ENCODE measurements at regions not wholly inside any gene's neighbourhood (a gene's known extent, or its start where the extent isn't known, plus 50 kb on each side); places are given as distances from the start of the nearest gene placed in this dataset.
"Not testable (repeated sequence)": the region's sequence is repeated elsewhere in the genome, so short reads cannot be mapped to it uniquely, and the experiment has no call there.

DNA sequence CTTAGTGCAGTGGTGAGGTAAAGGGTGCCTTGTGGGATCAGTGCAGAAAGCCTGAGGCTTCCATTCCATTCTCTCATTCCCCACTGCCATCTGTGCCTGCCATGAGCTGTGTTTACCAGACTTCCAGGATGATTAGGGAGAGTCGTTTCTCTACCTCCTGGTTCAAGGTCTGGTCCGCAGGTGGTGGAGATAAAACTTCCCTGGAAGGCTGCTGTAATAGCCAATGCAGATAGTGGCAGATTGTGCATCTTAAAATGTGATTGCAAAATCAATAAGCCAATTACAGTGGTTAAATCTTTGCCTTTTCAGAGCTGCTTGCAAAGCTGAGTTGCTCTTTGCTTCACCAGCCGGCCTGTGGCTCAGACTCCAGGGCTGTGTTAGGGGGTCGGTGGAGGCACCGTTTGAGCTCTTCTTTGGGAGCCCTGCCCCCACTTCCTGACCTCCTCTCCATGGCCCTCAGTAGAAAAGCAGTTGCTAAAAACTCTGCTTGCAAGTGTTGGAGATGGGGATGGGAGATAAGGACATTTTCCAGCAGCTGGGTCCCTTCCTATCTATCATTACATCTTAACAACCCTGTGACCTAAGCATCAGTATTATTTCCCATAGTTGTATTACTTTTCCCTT is 95.2 kb upstream of the HS6ST1 start:
- ChIA-PET CTCF (no interaction called here), POLR2A (interaction anchor here (1.3 kb wide), 1 partner anchor 9 kb away, joined by 5 read pairs; no protein-coding TSS in a partner anchor)
- TF ChIP-seq, protein P1, sequence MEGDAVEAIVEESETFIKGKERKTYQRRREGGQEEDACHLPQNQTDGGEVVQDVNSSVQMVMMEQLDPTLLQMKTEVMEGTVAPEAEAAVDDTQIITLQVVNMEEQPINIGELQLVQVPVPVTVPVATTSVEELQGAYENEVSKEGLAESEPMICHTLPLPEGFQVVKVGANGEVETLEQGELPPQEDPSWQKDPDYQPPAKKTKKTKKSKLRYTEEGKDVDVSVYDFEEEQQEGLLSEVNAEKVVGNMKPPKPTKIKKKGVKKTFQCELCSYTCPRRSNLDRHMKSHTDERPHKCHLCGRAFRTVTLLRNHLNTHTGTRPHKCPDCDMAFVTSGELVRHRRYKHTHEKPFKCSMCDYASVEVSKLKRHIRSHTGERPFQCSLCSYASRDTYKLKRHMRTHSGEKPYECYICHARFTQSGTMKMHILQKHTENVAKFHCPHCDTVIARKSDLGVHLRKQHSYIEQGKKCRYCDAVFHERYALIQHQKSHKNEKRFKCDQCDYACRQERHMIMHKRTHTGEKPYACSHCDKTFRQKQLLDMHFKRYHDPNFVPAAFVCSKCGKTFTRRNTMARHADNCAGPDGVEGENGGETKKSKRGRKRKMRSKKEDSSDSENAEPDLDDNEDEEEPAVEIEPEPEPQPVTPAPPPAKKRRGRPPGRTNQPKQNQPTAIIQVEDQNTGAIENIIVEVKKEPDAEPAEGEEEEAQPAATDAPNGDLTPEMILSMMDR (IDR thresholded peaks at IDR 0.05; ENCODE audit: insufficient read depth, low read length, missing control alignments) = no peak
- H3K4me3 ChIP-seq (ENCODE audit: low read depth, low read length) = no peak overlapping the region
- DNase-seq (ENCODE audit: low read depth, low spot score) = no peak

GRCh38 chr2:128414351-128414750 is 95.7 kb upstream of the HS6ST1 start:
- no peak for DNase-seq (ENCODE audit: low read depth, low spot score)
- TF ChIP-seq, protein P1 (IDR thresholded peaks at IDR 0.05; ENCODE audit: insufficient read depth, low read length, missing control alignments) = no peak
- POLR2A ChIA-PET = interaction anchor here (1.3 kb wide), 1 partner anchor 9 kb away, joined by 5 read pairs; no protein-coding TSS in a partner anchor
- CTCF ChIA-PET = interaction anchor here (1.2 to 1.4 kb wide), 2 partner anchors 10 to 33 kb away, joined by 3 to 4 read pairs; no protein-coding TSS in a partner anchor
- no peak overlapping the region for H3K4me3 ChIP-seq (ENCODE audit: low read depth, low read length)

GRCh38 chr2:128414946-128415778 is 96.5 kb upstream of the HS6ST1 start:
- no peak overlapping the region for H3K4me3 ChIP-seq (ENCODE audit: low read depth, low read length)
- no peak for DNase-seq (ENCODE audit: low read depth, low spot score)
- CTCF ChIA-PET = interaction anchor here (1.2 to 1.4 kb wide), 2 partner anchors 9 to 33 kb away, joined by 3 to 4 read pairs; no protein-coding TSS in a partner anchor
- POLR2A ChIA-PET = no interaction called here
- TF ChIP-seq, protein P1 (IDR thresholded peaks at IDR 0.05; ENCODE audit: insufficient read depth, low read length, missing control alignments) = no peak

- no peak for DNase-seq (ENCODE audit: low read depth, low spot score)
- POLR2A ChIA-PET = no interaction called here
- TF ChIP-seq, protein P1 (IDR thresholded peaks at IDR 0.05; ENCODE audit: insufficient read depth, low read length, missing control alignments) = no peak
- CTCF ChIA-PET = interaction anchor here (1.4 kb wide), 1 partner anchor 8 kb away, joined by 4 read pairs; no protein-coding TSS in a partner anchor
- H3K4me3 ChIP-seq (ENCODE audit: low read depth, low read length) = no peak overlapping the region
Measured at GRCh38 chr2:128415779-128416061, 97.1 kb upstream of the HS6ST1 start.

DNA sequence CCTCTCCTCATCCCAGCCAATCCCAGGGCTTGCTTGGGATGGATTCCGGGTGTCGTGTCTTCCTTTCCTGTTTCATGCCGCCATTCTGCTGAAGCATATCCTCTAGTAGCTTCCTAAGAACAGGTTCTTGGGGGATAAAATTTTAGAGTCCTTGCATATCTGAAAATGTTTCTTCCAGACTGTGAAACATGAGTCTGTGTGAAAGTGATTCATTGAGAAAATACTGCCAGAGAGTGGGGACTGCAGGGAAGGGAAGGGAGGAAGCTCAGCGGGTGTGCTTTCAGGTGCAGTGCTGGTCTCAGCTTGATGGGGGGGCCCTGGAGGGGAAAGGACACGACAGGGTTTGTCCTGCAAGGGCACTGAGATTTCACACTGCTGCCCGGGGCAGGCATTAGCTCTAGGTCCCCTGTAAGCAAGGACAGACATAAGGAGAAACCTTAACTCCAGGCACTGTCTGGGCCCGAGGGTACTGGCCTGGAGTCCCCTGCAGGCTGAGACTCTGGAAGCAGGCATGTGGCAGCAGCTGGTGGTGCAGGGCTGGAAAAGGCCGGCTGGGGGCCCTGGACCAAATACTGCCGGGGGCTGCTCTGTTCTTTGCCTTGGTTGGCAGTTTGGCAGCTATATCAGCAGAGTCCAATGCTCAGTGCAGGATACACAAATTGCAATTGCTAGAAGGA is 97.6 kb upstream of the HS6ST1 start:
- ChIA-PET CTCF (interaction anchor here (0.9 to 1.1 kb wide), 3 partner anchors 9 to 24 kb away, joined by 3 to 5 read pairs (median 3); no protein-coding TSS in a partner anchor), POLR2A (no interaction called here)
- TF ChIP-seq, protein P1 (IDR thresholded peaks at IDR 0.05; ENCODE audit: insufficient read depth, low read length, missing control alignments) = no peak
- DNase-seq (ENCODE audit: low read depth, low spot score) = no peak
- no peak overlapping the region for H3K4me3 ChIP-seq (ENCODE audit: low read depth, low read length)

DNA sequence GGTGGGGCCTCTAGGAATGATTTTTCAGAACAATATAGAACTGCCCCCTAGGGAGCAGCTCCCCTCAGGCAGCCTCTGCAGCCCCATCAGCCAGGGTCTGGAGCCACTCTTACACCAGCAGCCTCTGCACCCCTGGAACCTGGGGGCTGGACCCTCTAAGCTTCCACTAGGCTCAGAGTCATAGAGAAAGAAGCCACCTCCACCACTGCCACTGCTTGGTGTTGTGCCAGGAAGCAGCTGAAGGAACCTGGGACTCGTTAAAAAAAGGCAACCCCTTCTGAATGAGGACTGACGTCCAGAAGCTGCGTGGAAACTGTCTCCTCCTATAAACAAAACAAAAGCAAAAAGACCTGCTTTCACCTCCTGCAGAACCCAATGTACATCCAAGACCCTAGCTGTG is 98.1 kb upstream of the HS6ST1 start:
- CTCF ChIA-PET = interaction anchor here (0.9 to 1.1 kb wide), 3 partner anchors 9 to 25 kb away, joined by 3 to 5 read pairs (median 3); no protein-coding TSS in a partner anchor
- H3K4me3 ChIP-seq (ENCODE audit: low read depth, low read length) = no peak overlapping the region
- POLR2A ChIA-PET = no interaction called here
- TF ChIP-seq, protein P1 (IDR thresholded peaks at IDR 0.05; ENCODE audit: insufficient read depth, low read length, missing control alignments) = no peak
- DNase-seq (ENCODE audit: low read depth, low spot score) = no peak

GRCh38 chr2:128417264-128417663 is 98.6 kb upstream of the HS6ST1 start:
- DNase-seq (ENCODE audit: low read depth, low spot score); POLR2A ChIA-PET; H3K4me3 ChIP-seq (ENCODE audit: low read depth, low read length): not testable (repeated sequence)
- CTCF ChIA-PET = interaction anchor here (1.1 kb wide), 1 partner anchor 16 kb away, joined by 3 read pairs; no protein-coding TSS in a partner anchor

Measured in AG04449 (cell line).